Activated CD8-positive, alpha-beta T cell treated with anti-CD3 and anti-CD28 coated beads for 36 hours (primary cell): ENCODE measurements at regions not wholly inside any gene's neighbourhood (a gene's known extent, or its start where the extent isn't known, plus 50 kb on each side); places are given as distances from the start of the nearest gene placed in this dataset.

Experiments used
- ATAC-seq: fragments of 200-7000 bp; cut with Tn5 transposase; one replicate; pipeline ENCODE4 v1.10.0; 2021; ENCODE audit warnings: mild to moderate bottlenecking, moderate library complexity
- CTCF ChIA-PET: fragments of 350-600 bp; sonication (Branson Sonifier 250); formaldehyde crosslinking; loops from one replicate; lab custom pipeline; 2021; ENCODE audit warnings: antibody characterized with exemption; lab: Charles Lee
- POLR2A ChIA-PET: fragments of 350-600 bp; sonication (Branson Sonifier 250); formaldehyde crosslinking; loops from one replicate; lab custom pipeline; 2021; ENCODE audit warnings: antibody characterized with exemption; lab: Charles Lee
- DNase-seq: peaks from one replicate; pipeline ENCODE4 v3.0.0-alpha.2; 2020
- H3K27ac Mint-ChIP-seq: one replicate; pipeline ENCODE4 v1.8.0; 2021; ENCODE audit warnings: mild to moderate bottlenecking, mixed read lengths
- H3K27me3 Mint-ChIP-seq: one replicate; pipeline ENCODE4 v1.8.0; 2021; ENCODE audit warnings: mixed read lengths
- H3K36me3 Mint-ChIP-seq: one replicate; pipeline ENCODE4 v1.8.0; 2021; ENCODE audit warnings: low read depth, mixed read lengths
- H3K4me1 Mint-ChIP-seq: one replicate; pipeline ENCODE4 v1.8.0; 2021; ENCODE audit warnings: low read depth, mixed read lengths
- H3K4me3 Mint-ChIP-seq: one replicate; pipeline ENCODE4 v1.8.0; 2021; ENCODE audit warnings: mild to moderate bottlenecking, moderate library complexity, mixed read lengths
- H3K9me3 Mint-ChIP-seq: one replicate; pipeline ENCODE4 v1.8.0; 2021; ENCODE audit warnings: mixed read lengths
- CTCF ChIP-seq: fragments of 200-600 bp; IDR thresholded peaks from one replicate; pipeline ENCODE4 v1.8.0; 2022; ENCODE audit warnings: antibody characterized with exemption, mild to moderate bottlenecking
- intact Hi-C: fragments of 100-400 bp; cut with micrococcal nuclease; formaldehyde crosslinking; loops from one replicate; pipeline ENCODE4 v1.10.0; 2022

DNA sequence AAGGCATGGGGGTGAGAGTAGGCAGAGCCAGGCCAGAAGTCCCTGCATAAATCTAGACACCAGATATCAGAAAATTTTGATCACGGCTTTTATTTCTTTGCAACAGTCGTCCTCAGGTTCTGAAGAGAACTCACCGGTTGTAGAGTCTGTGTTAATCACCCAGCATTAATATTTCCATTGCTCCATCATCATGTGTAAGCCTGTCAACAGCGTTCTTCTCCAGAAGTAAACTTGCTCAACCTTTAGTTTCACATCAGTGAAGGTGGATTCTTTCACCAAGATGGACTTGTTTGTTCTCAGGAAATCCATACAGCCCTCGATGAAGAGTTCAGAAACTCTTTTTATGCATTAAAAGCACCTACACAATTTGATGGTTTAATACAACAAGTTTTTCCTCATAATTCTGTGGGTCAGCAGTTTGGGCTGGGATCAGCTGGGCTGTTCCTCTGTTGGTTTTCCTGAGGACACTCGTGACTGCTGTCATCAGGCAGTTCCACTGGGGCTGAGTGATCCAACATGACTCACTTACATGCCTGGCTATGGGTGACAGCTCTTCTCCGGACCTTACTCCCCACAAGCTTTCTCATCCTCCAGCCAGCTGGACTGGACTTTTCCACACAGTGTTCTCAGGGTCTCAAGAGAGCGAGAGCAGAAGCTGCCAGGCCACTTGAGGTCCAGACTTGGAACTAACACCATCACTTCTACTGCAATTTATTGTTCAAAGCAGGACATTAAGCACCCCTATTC lies 303.4 kb downstream of the ZNF621 start:
- Mint-ChIP-seq H3K4me1 (no peaks in the 10 kb centered on the region), H3K4me3 (no peak overlapping the region), H3K27ac (no peak overlapping the region), H3K9me3 (no peaks in the 10 kb centered on the region), H3K27me3 (peaks cover 6% of the 10 kb centered on the region), H3K36me3 (no peaks in the 10 kb centered on the region)
- ChIA-PET CTCF (no interaction called here), POLR2A (no interaction called here)
- DNase-seq (no peak), ATAC-seq (no peak)
- TF ChIP-seq CTCF: no peak
- intact Hi-C loops: no loop called here

DNA sequence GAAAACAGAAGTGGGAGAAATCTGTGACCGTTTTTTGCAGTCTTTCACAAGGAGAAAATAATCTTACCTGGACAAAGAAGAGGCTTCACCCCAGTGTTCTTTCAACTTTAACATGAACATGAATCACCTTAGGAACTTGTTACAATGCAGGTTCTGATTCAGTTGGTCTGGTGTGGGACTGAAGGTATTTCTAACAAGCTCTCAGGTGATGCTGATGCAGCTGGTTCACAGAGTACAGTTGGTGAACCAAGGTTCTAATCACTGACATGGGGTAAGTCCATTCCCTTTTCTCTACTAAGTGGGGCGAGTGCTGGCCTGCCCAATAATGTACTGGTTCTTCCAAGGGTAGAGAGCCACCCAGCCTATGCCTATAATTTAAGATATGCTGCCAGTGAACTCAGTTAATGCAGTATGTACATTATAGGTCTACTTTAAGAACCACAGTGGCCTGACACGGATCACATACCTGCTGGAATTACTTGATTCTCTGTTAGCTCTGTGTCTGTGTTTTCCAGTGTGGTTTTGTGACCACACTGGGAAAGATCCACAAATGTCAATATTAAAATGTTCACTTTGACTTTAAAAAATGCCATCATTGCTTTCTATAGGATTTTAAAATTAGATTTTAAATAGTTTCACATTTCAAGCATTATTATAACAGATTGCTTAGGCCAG lies 304.1 kb downstream of the ZNF621 start:
- intact Hi-C loops: no loop called here
- no peak overlapping the region for H3K27ac Mint-ChIP-seq
- DNase-seq (no peak), ATAC-seq (no peak)
- H3K4me3 Mint-ChIP-seq: no peak overlapping the region
- H3K9me3 Mint-ChIP-seq: no peaks in the 10 kb centered on the region
- CTCF ChIA-PET: no interaction called here
- no peaks in the 10 kb centered on the region for H3K4me1 Mint-ChIP-seq
- H3K36me3 Mint-ChIP-seq: no peaks in the 10 kb centered on the region
- POLR2A ChIA-PET: no interaction called here
- peaks cover 6% of the 10 kb centered on the region for H3K27me3 Mint-ChIP-seq
- no peak for TF ChIP-seq CTCF

DNA sequence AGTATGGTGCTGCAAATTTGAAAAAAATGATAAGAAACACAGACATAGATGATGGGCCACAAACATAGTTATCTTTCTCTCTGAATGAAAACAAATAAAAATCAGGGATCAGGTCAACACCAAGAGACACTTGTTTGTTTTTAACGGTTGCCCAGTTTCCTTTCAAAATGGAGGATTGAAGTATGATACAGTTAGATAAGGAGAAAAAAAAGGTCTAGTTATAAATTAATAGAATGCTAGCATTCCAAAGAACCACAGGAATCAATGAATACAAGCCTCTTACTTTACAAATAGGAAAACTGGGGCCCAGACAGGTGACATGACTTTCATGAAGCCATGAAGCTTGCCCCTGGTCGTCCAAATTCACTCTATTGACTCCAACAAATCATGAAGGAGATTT lies 305.1 kb downstream of the ZNF621 start:
- H3K4me3 Mint-ChIP-seq: no peak overlapping the region
- DNase-seq: no peak
- H3K4me1 Mint-ChIP-seq: no peaks in the 10 kb centered on the region
- H3K27me3 Mint-ChIP-seq: peaks cover 5% of the 10 kb centered on the region
- ChIA-PET CTCF (no interaction called here), POLR2A (no interaction called here)
- no peak for TF ChIP-seq CTCF
- H3K9me3 Mint-ChIP-seq: no peaks in the 10 kb centered on the region
- H3K36me3 Mint-ChIP-seq: no peaks in the 10 kb centered on the region
- no peak overlapping the region for H3K27ac Mint-ChIP-seq
- ATAC-seq: no peak
- intact Hi-C loops: no loop called here

- CTCF ChIA-PET: no interaction called here
- Mint-ChIP-seq H3K4me3 (no peak overlapping the region), H3K9me3 (no peaks in the 10 kb centered on the region), H3K36me3 (no peaks in the 10 kb centered on the region), H3K27ac (no peak overlapping the region), H3K4me1 (no peaks in the 10 kb centered on the region), H3K27me3 (peaks cover 2% of the 10 kb centered on the region)
- ATAC-seq (no peak), DNase-seq (no peak)
- POLR2A ChIA-PET: no interaction called here
- TF ChIP-seq CTCF: no peak
- intact Hi-C loops: no loop called here
Measured at GRCh38 chr3:40837300-40837699, 312.5 kb downstream of the ZNF621 start.

GRCh38 chr3:40841131-40841530 lies 316.4 kb downstream of the ZNF621 start:
- no peak for TF ChIP-seq CTCF
- intact Hi-C loops: no loop called here
- DNase-seq (no peak), ATAC-seq (no peak)
- Mint-ChIP-seq H3K4me3 (no peak overlapping the region), H3K27ac (no peak overlapping the region), H3K36me3 (no peaks in the 10 kb centered on the region), H3K9me3 (no peaks in the 10 kb centered on the region), H3K4me1 (no peaks in the 10 kb centered on the region), H3K27me3 (no peaks in the 10 kb centered on the region)
- CTCF ChIA-PET: no interaction called here
- POLR2A ChIA-PET: no interaction called here
